HG03159 (cell line): ENCODE measurements at regions not wholly inside any gene's neighbourhood (a gene's known extent, or its start where the extent isn't known, plus 50 kb on each side); places are given as distances from the start of the nearest gene placed in this dataset.
"Not testable (repeated sequence)": the region's sequence is repeated elsewhere in the genome, so short reads cannot be mapped to it uniquely, and the experiment has no call there.

Experiments
- ATAC-seq: cut with Tn5 transposase; IDR thresholded peaks from one replicate; pipeline ENCODE4 v1.9.1; 2021; ENCODE audit warnings: mild to moderate bottlenecking, moderate library complexity; ENCODE audit not compliant: unreplicated experiment

- no peak for ATAC-seq
These were observed 200.1 kb upstream of the DAB2 start for GRCh38 chr5:39624890-39625289.

DNA sequence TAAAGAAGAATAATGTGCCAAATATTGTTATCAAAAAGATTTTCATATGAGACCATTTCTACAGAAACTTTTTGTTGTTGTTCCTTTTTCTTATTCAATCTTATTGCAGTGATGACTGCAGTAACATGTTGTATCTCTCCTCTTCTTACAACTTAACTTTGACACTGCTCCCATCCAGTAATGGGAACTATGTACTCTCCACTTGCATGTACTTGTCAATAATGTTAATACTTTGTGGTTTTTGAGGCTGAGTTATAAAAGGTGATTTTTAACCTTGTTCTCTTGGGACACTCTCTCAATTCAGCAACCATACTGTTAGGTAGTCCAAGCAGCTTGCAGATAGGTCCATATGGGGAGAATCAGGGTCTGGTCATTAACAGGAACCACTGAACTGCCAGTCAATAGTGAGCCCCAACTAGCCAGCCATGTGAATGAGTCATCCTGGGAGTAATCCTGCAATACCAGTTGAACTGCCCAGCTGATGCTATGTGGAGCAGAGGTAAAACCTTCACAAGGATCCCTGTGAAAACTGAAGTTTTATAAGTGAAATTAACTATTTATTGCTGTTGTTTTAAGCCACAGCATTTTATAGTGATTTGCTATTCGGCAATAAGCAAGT, 199.6 kb upstream of the DAB2 start:
- no peak for ATAC-seq

DNA sequence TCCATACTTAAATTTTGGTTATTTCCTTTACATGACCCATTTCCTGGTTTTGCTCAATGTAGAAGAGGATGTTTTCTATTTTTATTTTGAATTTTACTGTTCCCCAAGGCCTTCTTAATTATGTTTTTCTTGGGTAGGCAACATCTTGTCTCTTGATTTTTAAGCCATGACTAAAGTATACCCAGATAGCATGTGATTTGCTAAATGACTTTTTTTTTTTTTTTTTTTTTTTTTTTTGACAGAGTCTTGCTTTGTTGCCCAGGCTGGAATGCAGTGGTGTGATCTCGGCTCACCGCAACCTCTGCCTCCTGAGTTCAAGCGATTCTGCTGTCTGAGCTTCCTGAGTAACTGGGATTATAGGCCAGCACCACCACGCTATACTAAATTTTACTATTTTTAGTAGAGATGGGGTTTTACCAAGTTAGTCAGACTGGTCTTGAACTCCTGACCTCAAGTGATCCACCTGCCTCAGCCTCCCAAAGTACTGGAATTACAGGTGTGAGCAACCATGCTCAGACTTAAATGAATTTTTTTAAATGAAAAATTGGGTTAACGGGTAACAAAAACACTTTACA, 198.6 kb upstream of the DAB2 start:
- no peak for ATAC-seq

- no peak for ATAC-seq
These were observed 197.5 kb upstream of the DAB2 start for GRCh38 chr5:39622281-39622680.

DNA sequence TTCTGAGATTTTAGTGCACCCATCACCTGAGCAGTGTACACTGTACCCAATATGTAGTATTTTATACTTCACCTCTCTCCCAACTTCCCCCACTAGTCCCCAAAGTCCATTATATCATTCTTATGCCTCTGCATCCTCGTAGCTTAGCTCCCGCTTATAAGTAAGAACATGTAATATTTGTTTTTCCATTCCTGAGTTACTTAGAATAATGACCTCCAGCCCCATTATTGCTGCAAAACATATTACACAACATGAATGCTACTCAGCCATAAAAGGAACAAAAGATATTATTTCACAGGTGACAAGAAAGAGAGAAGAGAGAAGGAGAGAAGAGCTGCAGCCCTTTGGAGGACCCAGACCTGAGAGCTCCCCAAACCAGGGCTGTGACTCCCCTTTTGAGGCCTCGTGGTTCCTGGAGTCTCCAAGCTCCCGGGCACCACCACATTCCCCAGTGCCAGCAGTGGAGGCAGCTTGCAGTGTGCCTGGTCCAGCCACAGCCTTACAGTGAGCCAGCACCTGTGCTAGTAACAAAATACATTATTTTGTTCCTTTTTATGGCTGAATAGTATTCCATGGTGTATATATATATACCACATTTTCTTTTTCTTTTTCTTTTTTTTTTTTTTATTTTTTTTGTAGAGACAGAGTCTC, 194.5 kb upstream of the DAB2 start:
- ATAC-seq: no peak

DNA sequence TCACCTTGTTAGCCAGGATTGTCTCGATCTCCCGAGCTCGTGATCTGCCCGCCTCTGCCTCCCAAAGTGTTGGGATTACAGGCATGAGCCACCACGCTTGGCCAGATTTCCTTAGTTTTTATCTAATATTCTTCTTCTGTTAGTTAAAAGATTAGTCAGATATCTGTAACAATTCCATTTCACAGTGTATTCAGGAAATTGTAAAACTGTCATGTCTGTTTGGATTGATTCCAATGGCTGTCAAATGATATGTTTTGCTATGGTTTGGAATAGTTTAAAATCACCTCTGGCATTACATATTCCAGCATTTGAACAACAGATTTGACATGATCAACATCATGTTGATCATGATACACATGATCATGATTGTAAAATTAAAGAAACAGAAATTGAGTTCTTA, 193.6 kb upstream of the DAB2 start:
- no peak for ATAC-seq

- ATAC-seq: no peak
These were observed 191.4 kb upstream of the DAB2 start for GRCh38 chr5:39616131-39616530.

DNA sequence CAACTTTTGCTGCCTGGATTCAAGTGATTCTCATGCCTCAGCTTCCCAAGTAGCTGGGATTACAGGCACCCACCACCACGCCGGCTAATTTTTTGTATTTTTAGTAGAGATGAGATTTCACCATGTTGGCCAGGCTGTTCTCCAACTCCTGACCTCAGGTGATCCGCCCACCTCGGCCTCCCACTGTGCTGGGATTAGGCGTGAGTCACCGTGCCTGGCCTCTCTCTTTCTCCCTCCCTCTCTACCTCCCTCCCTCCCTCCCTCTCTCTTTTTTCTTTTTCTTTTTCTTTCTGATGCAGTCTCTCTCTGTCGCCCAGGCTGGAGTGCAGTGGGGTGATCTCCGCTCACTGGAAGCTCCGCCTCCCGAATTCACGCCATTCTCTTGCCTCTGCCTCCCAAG, 186.3 kb upstream of the DAB2 start:
- not testable (repeated sequence) for ATAC-seq

- ATAC-seq: no peak
These were observed 183.2 kb upstream of the DAB2 start for GRCh38 chr5:39608024-39608423.

DNA sequence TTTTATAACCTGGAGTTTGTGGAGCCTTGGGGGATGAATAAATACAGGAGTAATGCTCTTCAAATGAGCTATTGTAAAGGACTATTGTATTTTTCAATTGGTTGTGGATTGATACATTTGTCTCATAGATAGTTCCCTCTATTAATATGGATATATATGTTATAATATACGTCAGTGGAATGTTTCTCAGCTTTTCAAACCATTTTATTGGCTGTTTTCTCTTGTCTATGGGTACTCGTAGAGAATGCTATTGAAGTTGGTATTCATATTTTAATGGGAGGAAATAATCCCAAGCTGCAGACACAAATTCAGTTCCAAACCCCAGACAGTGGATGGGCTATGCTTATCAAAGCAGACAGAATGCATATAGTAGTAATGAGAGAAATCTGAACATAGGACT, 181.8 kb upstream of the DAB2 start:
- ATAC-seq: no peak

- ATAC-seq: no peak
These were observed 181.1 kb upstream of the DAB2 start for GRCh38 chr5:39605588-39606575.

- no peak for ATAC-seq
These were observed 180.4 kb upstream of the DAB2 start for GRCh38 chr5:39605145-39605544.

DNA sequence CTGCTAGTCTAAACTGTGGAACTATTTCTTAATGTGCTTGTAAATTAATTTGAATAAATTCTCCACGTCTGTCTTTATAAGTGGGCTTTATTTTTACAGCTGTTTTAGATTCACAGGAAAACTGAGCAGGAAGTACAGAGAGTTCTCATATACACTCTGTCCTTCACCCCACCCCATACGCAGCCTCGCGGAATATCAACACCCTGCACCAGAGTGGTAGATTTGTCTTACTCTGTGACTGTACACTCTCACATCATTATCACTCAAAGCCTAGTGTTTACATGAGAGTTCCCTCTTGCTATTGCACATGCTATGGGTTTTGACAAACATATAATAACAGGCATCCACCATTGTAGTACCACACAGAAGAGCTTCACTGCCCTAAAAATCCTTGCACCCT, 179.7 kb upstream of the DAB2 start:
- ATAC-seq: no peak

DNA sequence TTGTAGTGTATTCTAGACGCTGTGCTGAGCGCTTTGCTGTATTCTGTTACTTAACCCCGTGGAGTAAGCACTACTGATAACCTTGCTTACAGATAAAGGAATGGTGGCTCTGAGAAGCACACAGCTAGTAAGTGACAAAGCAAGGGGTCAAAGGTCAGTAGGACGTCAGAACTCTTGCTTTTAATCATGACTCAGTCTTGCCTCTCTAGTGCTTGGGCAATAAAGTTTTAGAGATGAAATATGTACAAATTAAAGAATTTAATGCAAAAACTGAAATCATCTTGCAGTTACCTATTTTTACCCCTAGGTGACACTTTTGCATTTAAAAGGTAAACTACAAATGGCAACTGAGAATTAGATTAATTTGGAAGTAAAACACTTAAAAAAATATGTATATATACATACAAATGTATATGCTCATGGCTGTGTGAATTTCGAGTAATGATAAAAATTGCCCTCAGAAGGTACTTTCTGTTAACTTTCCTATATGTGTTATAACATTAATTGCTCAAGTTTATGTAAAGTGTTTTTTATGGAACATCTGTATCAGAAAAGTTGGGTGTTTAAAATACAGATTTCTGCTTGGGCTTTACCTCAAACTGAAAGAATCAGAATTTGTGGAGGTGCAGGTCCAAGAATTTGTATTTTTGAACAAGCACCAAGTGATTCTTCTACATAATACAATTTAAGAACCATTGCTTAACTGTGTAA, 175.1 kb upstream of the DAB2 start:
- no peak for ATAC-seq

- ATAC-seq: no peak
These were observed 174.0 kb upstream of the DAB2 start for GRCh38 chr5:39598661-39599248.

GRCh38 chr5:39588179-39588578, 163.4 kb upstream of the DAB2 start:
- no peak for ATAC-seq

- ATAC-seq: no peak
These were observed 162.9 kb upstream of the DAB2 start for GRCh38 chr5:39587675-39588074.

DNA sequence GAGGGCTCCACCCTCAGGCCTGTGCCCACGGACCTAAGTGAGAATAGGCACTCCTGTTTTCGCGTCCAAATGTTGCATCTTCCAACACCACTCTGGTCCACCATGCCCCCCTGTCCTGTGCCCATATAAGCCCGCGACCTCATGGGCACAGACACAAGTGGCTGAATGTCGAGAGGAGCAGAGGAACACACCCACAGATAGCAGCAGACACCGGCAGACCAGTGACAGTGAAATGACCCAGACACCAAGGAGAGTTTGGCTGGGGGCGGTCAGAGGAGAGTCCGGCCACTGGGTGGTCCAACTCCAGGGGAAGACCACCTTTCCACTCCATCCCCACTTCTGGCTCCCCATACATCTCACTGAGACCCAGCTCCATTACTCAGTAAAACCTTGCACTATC, 161.4 kb upstream of the DAB2 start:
- ATAC-seq: no peak

GRCh38 chr5:39584927-39585326, 160.1 kb upstream of the DAB2 start:
- no peak for ATAC-seq

GRCh38 chr5:39580702-39581453, 156.1 kb upstream of the DAB2 start:
- ATAC-seq: no peak
